Caco-2 (cell line): ENCODE measurements at regions not wholly inside any gene's neighbourhood (a gene's known extent, or its start where the extent isn't known, plus 50 kb on each side); places are given as distances from the start of the nearest gene placed in this dataset.

ENCODE experiments used
- BruUV-seq: library from RNA; stranded (reverse); fragments of 400-500 nt; replicated peaks from 2 replicates; lab custom pipeline; 2021; lab: Mats Ljungman, UMichigan
- CTCF ChIA-PET: fragments of 300-600 bp; sonication (Branson Sonifier 250); formaldehyde crosslinking; loops from one replicate; lab custom pipeline; 2022; ENCODE audit warnings: antibody characterized with exemption; lab: Charles Lee
- POLR2A ChIA-PET: fragments of 300-600 bp; sonication (Branson Sonifier 250); formaldehyde crosslinking; loops from one replicate; lab custom pipeline; 2022; ENCODE audit warnings: antibody characterized with exemption; lab: Charles Lee
- DNase-seq, 2 experiments: peaks; one replicate each; pipeline versions ENCODE4 v3.0.0 to v3.0.0-alpha.2; 2020 to 2022
- H3K27me3 ChIP-seq: replicated peaks from 2 replicates; pipeline ENCODE4 v1.6.0; 2011; ENCODE audit warnings: low read length; ENCODE audit not compliant: control insufficient read depth, insufficient read depth
- H3K36me3 ChIP-seq: 2 replicates; pipeline ENCODE4 v1.5.1; 2011; ENCODE audit warnings: low read length; ENCODE audit not compliant: control insufficient read depth, insufficient read depth
- H3K4me1 ChIP-seq: fragments of 250-450 bp; sonication (Bioruptor Pico); 2 replicates; pipeline ENCODE4 v1.5.1; 2020; ENCODE audit warnings: mild to moderate bottlenecking
- H3K4me3 ChIP-seq: 2 replicates; pipeline ENCODE4 v1.5.1; 2011; ENCODE audit warnings: low read depth, mild to moderate bottlenecking, control low read depth, low read length
- H3K9me3 ChIP-seq: fragments of 250-450 bp; sonication (Bioruptor Pico); 2 replicates; pipeline ENCODE4 v1.5.1; 2020; ENCODE audit warnings: mild to moderate bottlenecking, moderate library complexity
- H3K27ac Mint-ChIP-seq: one replicate; pipeline ENCODE4 v1.8.0; 2022; ENCODE audit warnings: mixed read lengths; ENCODE audit not compliant: unreplicated experiment
- H3K27me3 Mint-ChIP-seq: one replicate; pipeline ENCODE4 v1.8.0; 2022; ENCODE audit warnings: mixed read lengths; ENCODE audit not compliant: insufficient read depth, unreplicated experiment
- H3K36me3 Mint-ChIP-seq: one replicate; pipeline ENCODE4 v1.8.0; 2022; ENCODE audit warnings: mild to moderate bottlenecking, mixed read lengths; ENCODE audit not compliant: insufficient read depth, unreplicated experiment
- H3K4me1 Mint-ChIP-seq: one replicate; pipeline ENCODE4 v1.8.0; 2022; ENCODE audit warnings: low read depth, mixed read lengths; ENCODE audit not compliant: unreplicated experiment
- H3K4me3 Mint-ChIP-seq: one replicate; pipeline ENCODE4 v1.8.0; 2022; ENCODE audit warnings: mild to moderate bottlenecking, moderate library complexity, mixed read lengths; ENCODE audit not compliant: unreplicated experiment
- H3K9me3 Mint-ChIP-seq: one replicate; pipeline ENCODE4 v1.8.0; 2022; ENCODE audit warnings: mixed read lengths; ENCODE audit not compliant: unreplicated experiment
- intact Hi-C: fragments of 100-400 bp; cut with micrococcal nuclease; formaldehyde crosslinking; loops from one replicate; pipeline ENCODE4 v1.10.0; 2022; ENCODE audit not compliant: unreplicated experiment
- TF ChIP-seq, protein P1 (sequence below), 2 experiments: fragments of 200-600 bp in 1 of 2; IDR thresholded peaks; 1 replicate in 1 of 2; 2 replicates in 1 of 2; pipeline versions ENCODE4 v1.5.1 to v1.8.0; 2011 to 2022; ENCODE audit warnings: antibody characterized with exemption in 1 of 2, control low read depth in 1 of 2, inconsistent platforms in 1 of 2, low read depth in 1 of 2, low read length in 1 of 2, mild to moderate bottlenecking in 1 of 2, moderate library complexity in 1 of 2; ENCODE audit not compliant: insufficient read depth in 1 of 2, severe bottlenecking in 1 of 2, unreplicated experiment in 1 of 2

DNA sequence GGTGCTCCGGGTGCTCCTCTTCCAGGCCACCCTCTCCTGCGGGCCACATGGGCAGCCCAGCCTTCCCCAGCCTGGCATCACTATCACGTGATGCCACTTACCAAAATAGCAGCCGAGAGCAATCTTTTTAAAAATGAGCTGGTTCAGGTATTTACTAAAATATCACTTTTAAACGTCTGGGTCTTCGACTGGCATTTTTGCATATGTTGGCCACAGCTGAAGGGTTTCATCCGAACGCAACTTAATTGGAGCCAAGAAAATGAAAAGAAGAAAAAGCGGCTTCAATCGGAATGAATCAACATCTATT, 94.6 kb upstream of the ANO1 start:
- BruUV-seq = no TSS peak
- Mint-ChIP-seq H3K36me3 (no peaks in the 10 kb centered on the region), H3K27ac (no peak overlapping the region), H3K4me3 (no peak overlapping the region), H3K4me1 (no peaks in the 10 kb centered on the region), H3K27me3 (no peaks in the 10 kb centered on the region), H3K9me3 (no peaks in the 10 kb centered on the region)
- Histone ChIP-seq H3K4me1 (peaks cover 6% of the 10 kb centered on the region; the same call in 1 of the 2 replicates), H3K9me3 (no peaks in the 10 kb centered on the region), H3K4me3 (no peak overlapping the region), H3K27me3 (no peaks in the 10 kb centered on the region), H3K36me3 (no peaks in the 10 kb centered on the region)
- TF ChIP-seq, protein P1, sequence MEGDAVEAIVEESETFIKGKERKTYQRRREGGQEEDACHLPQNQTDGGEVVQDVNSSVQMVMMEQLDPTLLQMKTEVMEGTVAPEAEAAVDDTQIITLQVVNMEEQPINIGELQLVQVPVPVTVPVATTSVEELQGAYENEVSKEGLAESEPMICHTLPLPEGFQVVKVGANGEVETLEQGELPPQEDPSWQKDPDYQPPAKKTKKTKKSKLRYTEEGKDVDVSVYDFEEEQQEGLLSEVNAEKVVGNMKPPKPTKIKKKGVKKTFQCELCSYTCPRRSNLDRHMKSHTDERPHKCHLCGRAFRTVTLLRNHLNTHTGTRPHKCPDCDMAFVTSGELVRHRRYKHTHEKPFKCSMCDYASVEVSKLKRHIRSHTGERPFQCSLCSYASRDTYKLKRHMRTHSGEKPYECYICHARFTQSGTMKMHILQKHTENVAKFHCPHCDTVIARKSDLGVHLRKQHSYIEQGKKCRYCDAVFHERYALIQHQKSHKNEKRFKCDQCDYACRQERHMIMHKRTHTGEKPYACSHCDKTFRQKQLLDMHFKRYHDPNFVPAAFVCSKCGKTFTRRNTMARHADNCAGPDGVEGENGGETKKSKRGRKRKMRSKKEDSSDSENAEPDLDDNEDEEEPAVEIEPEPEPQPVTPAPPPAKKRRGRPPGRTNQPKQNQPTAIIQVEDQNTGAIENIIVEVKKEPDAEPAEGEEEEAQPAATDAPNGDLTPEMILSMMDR (IDR thresholded peaks at IDR 0.05; ENCODE audit: insufficient read depth in 1 of 2, low read depth in 1 of 2, low read length in 1 of 2, severe bottlenecking in 1 of 2, unreplicated experiment in 1 of 2) = no peak
- intact Hi-C loops = no loop called here
- POLR2A ChIA-PET = interaction anchor here (0.7 kb wide), 1 partner anchor 57 kb away, joined by 3 read pairs; no protein-coding TSS in a partner anchor
- CTCF ChIA-PET = interaction anchor here (0.9 kb wide), 1 partner anchor 86 kb away, joined by 3 read pairs; no protein-coding TSS in a partner anchor
- DNase-seq = no peak

- H3K4me1 ChIP-seq = peaks cover 2% of the 10 kb centered on the region; the same call in 1 of the 2 replicates
- H3K36me3 Mint-ChIP-seq = no peaks in the 10 kb centered on the region
- no peaks in the 10 kb centered on the region for H3K27me3 Mint-ChIP-seq
- no peak overlapping the region for H3K4me3 Mint-ChIP-seq
- H3K9me3 Mint-ChIP-seq = no peaks in the 10 kb centered on the region
- no peaks in the 10 kb centered on the region for H3K4me1 Mint-ChIP-seq
- no peak for DNase-seq
- intact Hi-C loops = no loop called here
- H3K9me3 ChIP-seq = no peaks in the 10 kb centered on the region
- ChIA-PET POLR2A (interaction anchor here (0.7 kb wide), 1 partner anchor 57 kb away, joined by 3 read pairs; no protein-coding TSS in a partner anchor), CTCF (interaction anchor here (0.9 kb wide), 1 partner anchor 85 kb away, joined by 3 read pairs; no protein-coding TSS in a partner anchor)
- H3K4me3 ChIP-seq = no peak overlapping the region
- no TSS peak for BruUV-seq
- H3K27me3 ChIP-seq = no peaks in the 10 kb centered on the region
- H3K36me3 ChIP-seq = no peaks in the 10 kb centered on the region
- no peak overlapping the region for H3K27ac Mint-ChIP-seq
- TF ChIP-seq, protein P1 (IDR thresholded peaks at IDR 0.05; ENCODE audit: insufficient read depth in 1 of 2, low read depth in 1 of 2, low read length in 1 of 2, severe bottlenecking in 1 of 2, unreplicated experiment in 1 of 2) = no peak
These were observed 94.1 kb upstream of the ANO1 start for GRCh38 chr11:69983897-69984438.

GRCh38 chr11:69984457-69985261, 93.5 kb upstream of the ANO1 start:
- Histone ChIP-seq H3K4me1 (no peaks in the 10 kb centered on the region), H3K9me3 (no peaks in the 10 kb centered on the region), H3K27me3 (no peaks in the 10 kb centered on the region), H3K4me3 (no peak overlapping the region), H3K36me3 (no peaks in the 10 kb centered on the region)
- H3K27me3 Mint-ChIP-seq = no peaks in the 10 kb centered on the region
- H3K4me3 Mint-ChIP-seq = no peak overlapping the region
- CTCF ChIA-PET = no interaction called here
- TF ChIP-seq, protein P1 (IDR thresholded peaks at IDR 0.05; ENCODE audit: insufficient read depth in 1 of 2, low read depth in 1 of 2, low read length in 1 of 2, severe bottlenecking in 1 of 2, unreplicated experiment in 1 of 2) = no peak
- intact Hi-C loops = no loop called here
- no TSS peak for BruUV-seq
- no peaks in the 10 kb centered on the region for H3K4me1 Mint-ChIP-seq
- POLR2A ChIA-PET = no interaction called here
- DNase-seq = no peak
- no peak overlapping the region for H3K27ac Mint-ChIP-seq
- peaks cover 6% of the 10 kb centered on the region for H3K36me3 Mint-ChIP-seq
- no peaks in the 10 kb centered on the region for H3K9me3 Mint-ChIP-seq
